NCI-H128 (cell line): ENCODE measurements at regions not wholly inside any gene's neighbourhood (a gene's known extent, or its start where the extent isn't known, plus 50 kb on each side); places are given as distances from the start of the nearest gene placed in this dataset.

ENCODE experiments used
- DNase-seq: peaks from one replicate; lab custom pipeline; 2025; ENCODE audit not compliant: unreplicated experiment; lab: John Stamatoyannopoulos, UW

- DNase-seq: no peak
Measured at GRCh38 chr7:85733169-85733915, 546.5 kb upstream of the SEMA3D start.

GRCh38 chr7:85730012-85730411, 543.2 kb upstream of the SEMA3D start:
- DNase-seq: no peak

- no peak for DNase-seq
Measured at GRCh38 chr7:85725026-85725425, 538.2 kb upstream of the SEMA3D start.

- no peak for DNase-seq
Measured at GRCh38 chr7:85719981-85720953, 533.4 kb upstream of the SEMA3D start.

GRCh38 chr7:85716353-85716752, 529.5 kb upstream of the SEMA3D start:
- DNase-seq: no peak

GRCh38 chr7:85714951-85715350, 528.1 kb upstream of the SEMA3D start:
- DNase-seq: no peak

- no peak for DNase-seq
Measured at GRCh38 chr7:85714043-85714578, 527.3 kb upstream of the SEMA3D start.

GRCh38 chr7:85713171-85713570, 526.3 kb upstream of the SEMA3D start:
- no peak for DNase-seq

- no peak for DNase-seq
Measured at GRCh38 chr7:85711894-85712293, 525.0 kb upstream of the SEMA3D start.

- no peak for DNase-seq
Measured at GRCh38 chr7:85710960-85711359, 524.1 kb upstream of the SEMA3D start.

GRCh38 chr7:85708221-85708620, 521.4 kb upstream of the SEMA3D start:
- no peak for DNase-seq

- DNase-seq: no peak
Measured at GRCh38 chr7:85705076-85705475, 518.2 kb upstream of the SEMA3D start.

- DNase-seq: no peak
Measured at GRCh38 chr7:85703251-85704010, 516.6 kb upstream of the SEMA3D start.

GRCh38 chr7:85702348-85702747, 515.5 kb upstream of the SEMA3D start:
- DNase-seq: no peak

- DNase-seq: no peak
Measured at GRCh38 chr7:85699482-85699881, 512.6 kb upstream of the SEMA3D start.

GRCh38 chr7:85695533-85695932, 508.7 kb upstream of the SEMA3D start:
- DNase-seq: no peak

- no peak for DNase-seq
Measured at GRCh38 chr7:85695041-85695440, 508.2 kb upstream of the SEMA3D start.

GRCh38 chr7:85693326-85693725, 506.5 kb upstream of the SEMA3D start:
- DNase-seq: no peak

GRCh38 chr7:85688712-85689111, 501.9 kb upstream of the SEMA3D start:
- DNase-seq: no peak

- DNase-seq: no peak
Measured at GRCh38 chr7:85686401-85687181, 499.7 kb upstream of the SEMA3D start.
